Peyer's patch (tissue), 4 donors: ENCODE measurements at regions not wholly inside any gene's neighbourhood (a gene's known extent, or its start where the extent isn't known, plus 50 kb on each side); places are given as distances from the start of the nearest gene placed in this dataset.

Source experiments
- POLR2A ChIP-seq, 2 donors: fragments of 450-650 bp; IDR thresholded peaks; one replicate each; pipeline ENCODE4 v1.5.1; 2017; ENCODE audit warnings: antibody characterized with exemption in 2 of 2, mild to moderate bottlenecking in 2 of 2, moderate library complexity in 2 of 2
- TF ChIP-seq, protein P1 (sequence below), 6 experiments: fragments of 450-650 bp in 4 of 6; fragments of 200-600 bp in 2 of 6; sonication (generic) in 1 of 6; IDR thresholded peaks; one replicate each; pipeline ENCODE4 v1.5.1; 2017 to 2019; ENCODE audit warnings: antibody characterized with exemption in 6 of 6, mild to moderate bottlenecking in 3 of 6, moderate library complexity in 1 of 6

DNA sequence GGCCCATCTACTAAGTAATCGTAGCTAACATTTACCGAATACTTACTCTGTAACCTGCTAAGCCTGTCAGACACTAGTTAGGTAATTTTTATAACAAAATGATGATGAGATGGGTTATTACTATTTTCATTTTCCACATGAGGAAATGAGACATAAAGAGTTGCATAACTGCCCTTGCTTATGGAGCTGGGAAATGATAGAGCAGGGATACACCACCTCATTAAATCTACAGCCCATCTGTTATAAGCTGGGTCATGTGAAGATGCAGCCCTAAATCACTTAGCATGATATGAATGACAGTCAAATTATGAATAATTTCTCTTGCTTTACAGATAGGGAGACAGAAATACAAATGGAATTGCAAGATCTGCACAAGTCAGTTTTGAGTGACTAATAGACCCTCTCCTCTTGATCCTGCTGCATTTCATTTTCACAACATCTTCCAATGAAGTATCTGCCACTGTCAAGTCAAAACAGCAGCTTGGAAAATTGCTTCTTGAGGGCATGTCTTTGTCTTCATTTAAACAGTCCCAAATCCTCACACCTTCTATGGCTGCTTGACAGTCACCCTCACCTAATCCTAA, 364.7 kb downstream of the PRELID2 start:
- TF ChIP-seq, protein P1, sequence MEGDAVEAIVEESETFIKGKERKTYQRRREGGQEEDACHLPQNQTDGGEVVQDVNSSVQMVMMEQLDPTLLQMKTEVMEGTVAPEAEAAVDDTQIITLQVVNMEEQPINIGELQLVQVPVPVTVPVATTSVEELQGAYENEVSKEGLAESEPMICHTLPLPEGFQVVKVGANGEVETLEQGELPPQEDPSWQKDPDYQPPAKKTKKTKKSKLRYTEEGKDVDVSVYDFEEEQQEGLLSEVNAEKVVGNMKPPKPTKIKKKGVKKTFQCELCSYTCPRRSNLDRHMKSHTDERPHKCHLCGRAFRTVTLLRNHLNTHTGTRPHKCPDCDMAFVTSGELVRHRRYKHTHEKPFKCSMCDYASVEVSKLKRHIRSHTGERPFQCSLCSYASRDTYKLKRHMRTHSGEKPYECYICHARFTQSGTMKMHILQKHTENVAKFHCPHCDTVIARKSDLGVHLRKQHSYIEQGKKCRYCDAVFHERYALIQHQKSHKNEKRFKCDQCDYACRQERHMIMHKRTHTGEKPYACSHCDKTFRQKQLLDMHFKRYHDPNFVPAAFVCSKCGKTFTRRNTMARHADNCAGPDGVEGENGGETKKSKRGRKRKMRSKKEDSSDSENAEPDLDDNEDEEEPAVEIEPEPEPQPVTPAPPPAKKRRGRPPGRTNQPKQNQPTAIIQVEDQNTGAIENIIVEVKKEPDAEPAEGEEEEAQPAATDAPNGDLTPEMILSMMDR (IDR thresholded peaks at IDR 0.05), result no peak
- no peak for TF ChIP-seq POLR2A (IDR thresholded peaks at IDR 0.05)
